SIG-M5 (cell line): ENCODE measurements at regions not wholly inside any gene's neighbourhood (a gene's known extent, or its start where the extent isn't known, plus 50 kb on each side); places are given as distances from the start of the nearest gene placed in this dataset.

Source experiments
- DNase-seq: peaks from one replicate; lab custom pipeline; 2025; lab: John Stamatoyannopoulos, UW

- DNase-seq = no peak
These were observed 536.8 kb downstream of the QKI start for GRCh38 chr6:163951326-163951725.

GRCh38 chr6:163950159-163950558 lies 535.6 kb downstream of the QKI start:
- no peak for DNase-seq

- DNase-seq = no peak
These were observed 534.9 kb downstream of the QKI start for GRCh38 chr6:163949431-163949830.

- no peak for DNase-seq
These were observed 533.7 kb downstream of the QKI start for GRCh38 chr6:163948250-163948649.

GRCh38 chr6:163947276-163947675 lies 532.8 kb downstream of the QKI start:
- no peak for DNase-seq

GRCh38 chr6:163946437-163946836 lies 531.9 kb downstream of the QKI start:
- DNase-seq = no peak

GRCh38 chr6:163945808-163946207 lies 531.3 kb downstream of the QKI start:
- DNase-seq = no peak

- DNase-seq = no peak
These were observed 530.4 kb downstream of the QKI start for GRCh38 chr6:163944897-163945296.

- DNase-seq = no peak
These were observed 529.3 kb downstream of the QKI start for GRCh38 chr6:163943607-163944385.

- DNase-seq = no peak
These were observed 528.3 kb downstream of the QKI start for GRCh38 chr6:163942790-163943189.

GRCh38 chr6:163941624-163941976 lies 527.1 kb downstream of the QKI start:
- no peak for DNase-seq

- DNase-seq = no peak
These were observed 526.4 kb downstream of the QKI start for GRCh38 chr6:163940705-163941623.

GRCh38 chr6:163937071-163937470 lies 522.6 kb downstream of the QKI start:
- DNase-seq = no peak

- DNase-seq = no peak
These were observed 520.7 kb downstream of the QKI start for GRCh38 chr6:163935158-163935762.

GRCh38 chr6:163930012-163930411 lies 515.5 kb downstream of the QKI start:
- no peak for DNase-seq

GRCh38 chr6:163929538-163929937 lies 515.0 kb downstream of the QKI start:
- no peak for DNase-seq

- no peak for DNase-seq
These were observed 512.1 kb downstream of the QKI start for GRCh38 chr6:163926642-163927041.

- DNase-seq = no peak
These were observed 511.3 kb downstream of the QKI start for GRCh38 chr6:163925839-163926238.

- no peak for DNase-seq
These were observed 509.3 kb downstream of the QKI start for GRCh38 chr6:163923658-163924411.

- DNase-seq = no peak
These were observed 508.0 kb downstream of the QKI start for GRCh38 chr6:163922562-163922961.

- DNase-seq = no peak
These were observed 505.1 kb downstream of the QKI start for GRCh38 chr6:163919652-163920051.
